HG02798 (cell line): ENCODE measurements at regions not wholly inside any gene's neighbourhood (a gene's known extent, or its start where the extent isn't known, plus 50 kb on each side); places are given as distances from the start of the nearest gene placed in this dataset.
"Not testable (repeated sequence)": the region's sequence is repeated elsewhere in the genome, so short reads cannot be mapped to it uniquely, and the experiment has no call there.

Experiments used
- ATAC-seq: cut with Tn5 transposase; IDR thresholded peaks from one replicate; pipeline ENCODE4 v1.9.1; 2021; ENCODE audit warnings: mild to moderate bottlenecking; ENCODE audit not compliant: unreplicated experiment, poor library complexity

DNA sequence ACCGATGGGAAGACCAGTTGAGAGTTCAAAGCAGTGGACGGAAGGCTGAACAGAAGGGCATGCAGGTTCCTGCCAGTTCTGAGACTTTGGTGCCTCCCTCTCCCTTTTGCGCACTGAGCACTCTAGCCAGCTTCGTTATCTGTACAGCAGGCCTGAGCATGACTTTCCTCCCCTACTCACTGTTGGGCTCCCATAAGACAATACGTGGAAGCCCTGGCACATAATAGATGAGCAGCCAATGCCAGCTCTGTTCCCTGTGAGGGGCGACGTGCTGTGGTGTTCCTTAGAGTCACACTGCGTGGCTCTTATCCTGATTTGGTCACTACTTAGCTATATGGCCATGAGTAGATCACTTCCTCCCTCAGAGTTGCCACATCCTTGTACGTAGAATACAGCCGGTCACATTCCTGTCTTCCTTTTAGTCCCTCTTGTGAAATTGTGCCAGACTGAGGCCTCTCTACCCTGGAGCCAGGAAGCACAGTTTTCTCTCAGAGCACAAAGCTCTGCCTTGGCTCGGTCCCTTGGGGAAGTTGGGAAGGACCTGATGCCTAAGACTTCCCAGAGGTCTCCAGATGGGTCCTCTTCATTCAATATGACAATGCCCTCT is 160.4 kb upstream of the MAMLD1 start:
- ATAC-seq, result no peak

DNA sequence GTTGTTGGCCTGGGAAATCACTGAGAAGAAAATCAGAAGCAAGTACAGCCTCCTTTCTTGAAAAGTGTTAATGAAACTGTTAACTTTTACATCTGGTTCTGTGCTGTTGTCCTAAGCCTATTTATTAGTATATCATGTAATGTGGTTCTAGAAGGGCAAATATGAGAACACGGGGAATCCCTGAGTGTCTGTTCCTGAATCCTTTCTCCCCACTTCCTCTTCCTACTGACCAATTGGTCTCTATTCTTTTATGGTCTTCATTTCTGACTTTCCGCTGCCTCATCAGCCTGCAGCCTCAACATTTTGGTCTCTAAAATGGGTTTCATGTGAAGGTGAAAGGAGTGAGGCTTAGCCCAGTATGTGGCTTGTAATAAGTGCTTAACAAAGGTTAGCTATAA is 159.9 kb upstream of the MAMLD1 start:
- no peak for ATAC-seq

DNA sequence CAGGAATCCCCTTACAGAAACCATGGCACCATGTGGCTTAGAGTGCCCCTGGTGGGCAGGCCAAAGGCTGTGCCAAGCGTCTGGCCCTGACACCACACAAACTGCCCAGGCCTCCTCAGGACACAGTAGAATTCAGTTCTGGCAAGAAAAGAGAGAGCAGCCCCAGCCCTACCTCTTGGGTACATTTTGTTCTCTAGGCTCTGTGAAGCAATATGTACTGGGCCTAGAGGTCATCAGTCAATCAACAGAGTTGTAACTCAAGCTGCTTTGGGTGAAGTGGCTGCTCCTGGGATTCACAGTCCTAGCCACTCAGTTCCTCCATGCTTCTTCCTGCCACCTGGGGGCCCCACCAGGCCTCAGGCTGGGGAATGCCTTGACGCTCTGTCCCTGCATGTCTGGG is 158.1 kb upstream of the MAMLD1 start:
- ATAC-seq, result no peak

DNA sequence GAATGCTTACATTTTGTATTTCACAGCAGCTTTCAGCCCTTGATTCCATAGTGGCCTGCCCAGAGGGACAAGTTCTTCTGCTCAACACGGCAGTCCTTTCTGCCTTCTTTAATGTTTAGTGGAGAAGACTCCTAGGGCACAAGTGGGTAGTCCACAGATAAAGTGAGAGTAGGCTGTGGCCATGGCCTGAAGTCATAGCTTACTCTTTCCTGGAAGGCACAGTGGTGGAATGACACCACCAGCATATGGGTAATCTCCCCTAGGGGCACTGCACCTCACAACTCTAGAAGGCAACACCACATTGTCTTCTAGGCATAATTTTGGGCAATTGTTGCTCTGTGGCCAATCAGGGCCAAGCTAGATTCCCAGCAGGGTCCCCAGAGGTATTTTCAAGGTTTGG is 155.4 kb upstream of the MAMLD1 start:
- no peak for ATAC-seq

DNA sequence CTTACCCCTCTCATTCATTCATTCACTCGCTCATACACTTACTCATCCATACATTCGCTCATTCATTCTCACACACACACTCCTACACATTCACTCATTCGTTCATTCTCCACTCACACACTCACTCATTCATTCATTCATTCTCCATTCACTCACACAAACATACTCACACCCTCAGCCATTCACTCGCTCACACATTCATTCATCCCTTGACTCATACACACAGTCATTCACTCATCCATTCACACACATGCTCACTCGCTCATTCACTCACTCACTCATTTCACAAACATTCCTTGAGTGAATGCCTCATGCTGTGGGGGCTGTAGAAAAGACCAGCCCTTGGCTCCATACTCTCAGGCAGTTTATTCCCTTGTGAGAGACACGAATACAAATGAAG is 151.1 kb upstream of the MAMLD1 start:
- no peak for ATAC-seq

DNA sequence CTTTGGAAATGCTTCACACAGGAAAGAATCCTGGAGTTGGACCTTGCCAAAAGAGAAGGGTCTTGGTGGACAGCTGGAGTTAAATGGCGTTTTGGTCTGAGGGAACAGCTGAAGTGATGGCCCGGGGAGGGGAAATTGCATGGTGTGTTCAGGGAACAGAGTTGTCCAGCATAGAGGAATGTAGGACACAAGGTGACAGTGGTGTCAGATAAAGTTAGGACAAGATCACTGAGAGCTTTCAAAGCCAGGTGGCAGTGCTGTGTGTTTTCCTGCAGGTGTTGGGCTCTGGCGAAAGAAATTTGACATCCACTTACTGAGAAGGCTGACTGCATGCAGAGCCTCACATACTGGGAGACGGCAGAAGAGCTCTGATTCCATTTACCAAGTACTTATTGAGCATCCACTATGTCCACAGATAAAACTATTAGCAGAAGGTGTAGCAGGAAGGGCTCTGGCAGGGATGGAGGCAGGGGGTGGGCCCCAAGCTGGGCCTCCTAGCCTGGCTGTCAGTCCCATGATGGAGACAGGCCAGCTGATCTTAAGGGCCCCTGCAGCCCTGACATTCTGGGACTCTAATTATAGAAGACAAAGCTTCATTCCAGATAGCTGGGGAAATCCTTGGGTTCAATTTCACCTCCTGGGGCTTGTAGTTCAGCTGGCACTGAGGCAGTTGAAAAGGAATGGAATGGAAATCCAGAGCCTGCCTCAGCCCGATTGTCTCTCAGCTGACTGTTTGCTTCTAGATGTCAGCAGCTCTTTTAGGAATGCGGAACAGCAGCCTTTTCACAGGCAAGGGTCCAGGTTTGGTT is 150.2 kb upstream of the MAMLD1 start:
- no peak for ATAC-seq

DNA sequence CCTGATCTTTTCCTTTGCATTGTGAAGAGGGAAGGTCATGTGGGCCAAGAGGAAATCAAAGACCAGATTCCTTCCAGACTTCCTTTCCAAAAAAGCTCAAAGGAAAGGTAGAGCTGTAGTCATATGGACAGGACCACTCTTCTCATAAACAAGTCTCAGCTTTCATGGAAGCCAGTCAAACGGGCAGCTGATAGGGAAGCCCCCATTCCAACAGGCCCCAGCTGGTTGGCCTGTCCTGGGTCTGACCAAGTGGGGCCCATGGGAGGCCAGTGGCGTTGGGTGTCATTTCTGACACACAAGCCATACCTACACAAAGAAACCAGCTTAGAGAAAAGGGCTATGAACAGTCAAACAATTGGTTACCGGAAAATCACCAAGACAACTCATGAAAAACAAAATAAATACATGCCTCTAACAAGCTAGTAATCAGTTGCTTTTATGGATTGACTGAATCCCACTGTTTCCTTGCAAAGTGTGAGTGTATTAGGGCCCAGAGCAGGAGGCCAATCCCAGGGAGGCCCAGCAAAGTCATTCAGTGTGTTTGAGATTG is 149.6 kb upstream of the MAMLD1 start:
- ATAC-seq, result no peak

DNA sequence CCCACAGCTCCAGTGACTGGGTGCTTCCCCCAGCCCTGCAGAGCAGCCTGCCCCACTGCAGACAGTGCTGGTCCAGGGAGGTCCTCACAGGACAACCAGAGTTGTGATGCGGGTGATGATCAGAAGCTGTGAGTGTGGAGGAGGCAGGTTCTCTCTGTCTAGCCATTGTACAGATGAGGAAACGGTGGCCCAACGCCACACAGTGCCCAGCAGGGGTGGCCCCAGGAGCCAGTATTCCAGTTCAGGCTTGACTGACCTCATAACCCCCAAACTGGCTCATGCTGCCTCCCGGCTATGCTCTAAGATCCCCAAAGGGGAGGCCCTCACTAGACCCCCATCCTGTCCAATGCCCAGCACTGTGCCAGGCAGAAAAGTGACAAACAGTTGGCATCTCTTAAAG is 147.1 kb upstream of the MAMLD1 start:
- ATAC-seq, result not testable (repeated sequence)

DNA sequence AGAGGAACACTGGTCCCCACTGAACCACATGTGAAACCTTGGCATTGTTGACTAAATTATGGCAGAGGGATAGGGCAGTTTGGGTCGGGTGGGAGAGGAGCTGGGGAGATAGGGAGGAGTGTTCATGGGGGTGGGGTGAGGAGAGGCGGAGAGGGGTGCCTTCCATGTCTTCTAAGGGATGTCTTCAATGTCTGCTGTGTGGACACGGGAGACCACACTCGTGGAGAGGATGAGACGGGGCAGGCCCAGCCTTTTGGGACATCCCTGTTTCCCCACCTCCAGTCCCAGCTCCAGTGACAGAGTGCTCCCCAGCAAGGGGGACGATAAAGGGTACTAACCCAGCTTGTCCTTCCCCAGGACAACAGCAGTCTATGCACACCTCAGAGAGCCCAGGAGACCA is 146.4 kb upstream of the MAMLD1 start:
- no peak for ATAC-seq

DNA sequence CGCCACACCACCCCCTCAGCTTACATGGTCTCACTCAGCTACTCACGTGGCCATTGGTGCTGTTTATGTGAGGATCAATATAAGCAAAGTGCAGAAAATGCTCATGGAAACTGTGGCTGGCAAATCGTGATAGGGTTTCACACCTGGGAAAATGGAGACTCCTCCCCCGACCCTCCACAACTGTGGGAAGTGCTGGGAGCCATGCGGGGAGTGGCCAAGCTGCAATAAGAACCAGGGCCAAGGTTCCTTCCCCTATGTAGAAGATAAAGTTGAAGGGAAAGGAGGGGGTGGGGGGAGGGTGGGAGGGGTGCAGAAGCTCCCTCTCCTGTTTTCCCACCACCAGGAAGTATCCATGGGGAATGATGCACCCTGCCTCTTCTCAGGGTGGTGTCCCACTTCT is 145.5 kb upstream of the MAMLD1 start:
- no peak for ATAC-seq

DNA sequence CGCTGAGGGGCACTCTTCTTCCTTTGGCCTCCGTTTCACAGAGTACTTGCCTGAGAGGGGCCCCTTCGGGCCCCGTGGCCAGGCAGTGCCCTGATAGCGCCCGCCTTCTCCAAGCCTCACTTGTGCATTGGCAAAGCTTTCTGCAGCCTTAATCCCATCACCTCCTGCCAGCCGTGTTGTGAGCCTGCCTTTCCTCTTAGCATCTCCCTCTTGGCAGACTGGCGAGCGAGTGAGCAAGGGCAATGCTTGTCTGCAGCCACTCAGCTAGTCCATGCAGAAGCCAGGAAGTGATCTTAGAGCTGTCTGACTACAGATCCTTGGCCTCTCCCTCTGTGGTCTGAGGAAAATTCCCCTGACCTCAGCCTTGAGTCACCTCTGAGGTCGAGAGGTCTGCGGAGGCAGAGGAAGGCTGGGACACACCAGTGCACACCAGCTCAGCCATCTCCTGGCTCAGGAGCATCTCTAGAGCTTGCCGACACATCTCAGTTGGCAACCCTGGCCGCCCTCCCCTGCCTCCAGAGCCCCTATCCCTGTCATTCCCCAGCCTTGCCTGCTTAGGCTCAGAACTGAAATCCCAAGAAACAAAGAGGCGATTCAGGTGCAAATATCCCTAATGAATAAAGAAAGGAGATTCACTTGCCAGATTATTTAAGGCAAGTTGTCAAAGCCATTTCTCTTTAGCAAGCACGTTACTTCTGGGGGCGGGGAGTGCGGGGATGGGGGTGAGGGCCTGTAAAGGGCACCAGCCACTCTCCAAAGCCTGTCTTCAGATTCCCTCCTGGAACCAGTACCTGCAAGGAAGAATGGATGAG is 143.5 kb upstream of the MAMLD1 start:
- peak; percentile 81 for ATAC-seq

DNA sequence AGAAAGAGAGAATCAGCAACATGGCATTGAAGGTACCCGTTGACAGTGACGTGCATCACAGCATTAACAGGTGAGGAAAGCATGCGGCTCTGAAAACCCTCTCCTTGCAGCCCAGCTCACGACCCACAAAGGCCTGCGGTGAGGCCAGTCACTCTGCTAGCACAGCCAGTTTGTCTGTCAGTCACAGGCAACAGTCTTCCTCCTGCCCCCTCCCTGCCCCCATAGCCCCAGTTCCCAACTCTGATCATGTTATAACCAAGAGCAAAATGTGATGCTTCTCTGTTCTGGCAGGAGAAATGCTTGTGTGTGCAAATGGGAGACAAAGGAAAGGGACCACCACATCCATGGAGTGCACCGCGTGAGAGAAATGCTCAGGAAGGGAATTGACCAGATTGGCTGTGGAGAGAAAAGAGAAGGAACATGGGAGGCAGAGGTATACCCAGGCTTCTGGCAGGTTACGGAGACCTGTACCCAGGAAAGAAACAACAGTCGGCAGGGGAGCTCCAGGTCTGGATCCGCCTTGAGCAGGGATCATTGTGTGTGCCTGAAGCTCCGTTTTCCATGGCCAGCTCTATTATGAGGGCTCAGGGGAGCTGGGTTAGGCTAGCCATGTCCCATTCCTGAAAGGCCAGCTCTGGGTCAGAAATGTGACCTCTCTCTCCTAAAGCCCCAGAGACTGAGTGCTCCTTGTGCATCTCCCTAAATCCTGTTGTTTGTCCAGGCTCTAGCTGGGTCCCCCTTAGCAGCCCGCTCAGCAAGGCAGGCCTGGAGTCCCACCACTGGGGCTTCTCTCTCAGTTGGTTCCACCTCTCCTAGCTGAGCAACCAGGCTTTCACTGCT is 139.7 kb upstream of the MAMLD1 start:
- ATAC-seq, result no peak

DNA sequence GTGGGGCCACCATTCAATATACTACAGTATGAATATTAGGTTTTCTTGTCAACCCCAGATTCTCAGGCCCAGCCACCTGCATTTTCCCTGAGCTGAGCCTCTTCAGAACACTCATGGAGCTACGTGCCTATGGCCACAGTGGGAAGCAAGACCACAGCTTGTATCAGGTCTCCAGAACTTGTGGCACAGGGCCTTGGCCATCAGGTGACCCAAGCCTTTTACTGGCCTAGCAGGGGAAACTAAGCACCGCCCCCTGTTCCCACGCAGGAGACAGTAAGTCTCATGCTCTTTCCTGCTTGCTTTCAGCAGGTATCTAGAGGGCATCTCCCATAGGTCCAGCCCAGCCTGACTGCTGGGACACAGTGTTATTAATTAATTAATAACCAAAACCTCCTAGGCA is 138.4 kb upstream of the MAMLD1 start:
- ATAC-seq, result no peak

DNA sequence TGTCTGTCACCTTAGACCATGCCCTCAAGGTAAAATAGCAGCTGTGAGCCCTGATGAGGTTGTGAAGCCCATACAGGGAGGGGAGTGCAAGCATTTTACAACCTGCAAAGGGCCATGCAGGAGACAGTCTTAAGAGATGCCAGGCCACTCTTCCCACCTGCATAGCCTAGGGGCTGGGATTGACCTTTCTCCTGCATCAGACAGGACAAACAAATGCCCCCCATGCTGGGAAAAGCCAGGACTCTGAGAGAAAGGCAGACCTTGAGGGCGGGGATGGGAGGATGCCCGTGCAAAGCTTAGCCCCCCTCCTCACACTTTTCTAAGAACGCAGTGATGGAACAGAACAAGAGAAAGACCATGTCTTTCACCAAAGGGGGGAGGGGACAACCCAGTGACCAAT is 137.9 kb upstream of the MAMLD1 start:
- ATAC-seq, result no peak

DNA sequence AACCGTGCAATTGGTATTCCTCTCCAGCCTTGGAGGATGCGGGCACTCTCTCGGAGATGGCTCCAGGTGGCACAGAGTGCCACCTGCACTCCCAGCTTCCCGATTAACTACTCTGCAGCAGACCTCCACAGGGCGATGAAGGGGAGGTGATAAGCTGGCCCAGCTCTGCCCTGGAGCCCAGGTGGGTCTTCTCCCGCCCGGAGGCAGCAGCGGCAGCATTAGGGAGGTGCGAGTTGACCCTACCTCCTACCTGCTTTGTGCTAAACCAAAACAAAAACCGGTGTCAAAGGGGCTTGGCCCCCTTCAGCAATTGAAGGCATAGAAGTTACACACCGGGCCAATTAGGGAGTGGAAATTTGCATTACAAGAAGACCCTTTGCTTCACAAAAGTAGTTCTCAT is 137.4 kb upstream of the MAMLD1 start:
- no peak for ATAC-seq

DNA sequence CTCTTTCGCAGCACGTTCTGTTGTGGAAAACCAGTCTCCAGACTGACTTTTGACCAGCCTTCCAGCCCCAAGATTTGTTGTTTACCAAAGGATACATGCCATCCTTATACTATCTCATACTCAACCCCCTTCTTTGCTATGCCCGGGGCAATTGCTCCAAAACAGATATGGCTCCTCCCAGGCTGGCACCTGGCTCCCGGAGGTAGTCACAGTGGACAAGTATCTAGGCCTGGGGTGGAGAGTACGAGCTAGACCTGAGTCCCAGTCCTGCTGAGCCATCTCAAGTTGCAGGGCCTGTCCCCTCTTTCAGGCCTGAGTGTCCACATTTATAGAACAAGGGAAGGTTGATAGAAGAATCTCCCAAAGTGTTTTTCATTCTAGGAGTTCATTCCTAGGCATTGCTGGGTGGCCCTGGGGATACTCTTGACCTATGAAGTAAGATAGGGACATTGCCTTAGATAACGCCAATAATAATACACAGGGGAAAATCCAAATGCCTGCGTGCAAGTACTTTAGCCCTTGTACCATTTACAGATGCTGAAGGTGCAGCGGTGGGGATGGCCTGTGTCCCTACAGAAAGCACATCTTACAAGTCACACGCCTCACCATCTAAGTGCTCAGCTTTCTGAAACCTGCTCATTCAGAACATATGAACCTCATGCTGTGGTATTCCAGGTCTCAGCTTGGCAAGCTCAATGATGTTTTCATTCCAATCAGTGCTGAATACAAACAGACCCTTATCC is 136.7 kb upstream of the MAMLD1 start:
- ATAC-seq, result no peak

DNA sequence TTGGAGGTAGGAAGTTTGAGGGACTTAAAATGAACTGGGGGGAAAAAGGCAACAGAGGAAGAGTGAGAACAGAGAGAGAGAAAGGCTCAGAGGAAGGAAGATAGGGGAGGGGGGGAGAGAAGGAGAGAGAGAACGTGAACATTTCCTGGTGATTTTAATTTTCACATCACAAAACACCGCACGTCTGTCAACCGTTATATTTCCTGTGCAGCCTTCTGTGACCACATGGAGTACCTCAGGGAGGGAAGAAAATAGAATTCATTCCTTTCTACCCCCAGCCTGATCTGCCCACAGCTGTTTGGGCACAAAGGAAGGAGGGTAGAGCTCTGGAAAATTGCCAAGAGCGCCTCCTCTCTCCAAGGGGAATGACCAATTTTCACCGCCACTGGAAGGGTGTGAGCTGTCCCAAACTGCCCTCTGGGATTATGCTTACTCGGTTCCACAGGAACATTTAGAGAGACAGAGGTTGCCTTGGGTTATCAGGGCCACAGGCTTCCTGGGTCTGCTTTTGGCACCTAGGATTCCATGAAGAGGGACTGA is 135.7 kb upstream of the MAMLD1 start:
- ATAC-seq, result no peak

DNA sequence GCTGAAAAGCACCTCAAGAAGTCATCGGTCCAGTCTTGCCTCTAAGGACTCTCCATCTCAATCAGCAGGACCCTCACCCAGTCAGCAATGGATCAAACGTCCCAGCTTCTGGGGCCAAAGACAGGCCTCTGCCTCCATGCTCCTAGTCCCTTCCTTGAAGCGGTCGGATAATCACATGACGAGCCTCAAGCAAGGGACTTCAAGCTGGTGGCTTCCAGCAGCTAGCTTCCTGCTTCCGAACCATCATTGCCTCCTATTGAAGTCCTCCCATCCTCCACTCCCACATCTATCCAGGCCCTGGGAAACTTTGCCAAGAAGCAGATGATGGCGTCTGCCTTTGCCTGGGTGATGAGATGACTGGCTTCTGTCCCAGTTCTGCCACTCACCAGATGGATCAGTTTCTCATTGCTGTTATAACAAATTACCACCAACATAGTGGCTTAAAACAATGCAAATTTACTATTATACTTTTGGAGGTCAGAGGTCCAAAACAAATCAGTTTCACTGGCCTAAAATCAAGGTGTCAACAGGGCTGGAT is 135.2 kb upstream of the MAMLD1 start:
- ATAC-seq, result no peak

DNA sequence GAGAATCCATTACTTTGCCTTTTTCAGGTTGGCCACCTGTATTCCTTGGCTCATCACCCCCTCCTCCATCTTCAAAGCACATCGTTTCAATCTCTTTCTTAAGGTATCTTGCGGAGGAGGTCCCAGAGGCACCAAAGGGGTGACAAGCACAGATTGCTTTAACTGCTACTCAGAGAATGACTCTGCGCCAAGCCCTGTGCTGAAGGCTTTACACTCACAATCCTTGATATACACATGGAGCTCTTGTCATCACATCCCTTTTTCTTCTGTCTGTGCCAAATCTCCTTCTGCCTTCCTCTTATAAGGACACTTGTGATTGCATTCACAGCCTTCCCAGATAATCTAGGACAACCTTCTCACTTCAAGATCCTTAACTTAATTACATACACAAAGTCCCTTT is 134.7 kb upstream of the MAMLD1 start:
- ATAC-seq, result no peak
